NCI-H1417 (cell line): ENCODE measurements at regions not wholly inside any gene's neighbourhood (a gene's known extent, or its start where the extent isn't known, plus 50 kb on each side); places are given as distances from the start of the nearest gene placed in this dataset.

Experiments
- DNase-seq, 3 experiments: peaks; one replicate each; lab custom pipeline; 2025; lab: John Stamatoyannopoulos, UW

GRCh38 chr10:121182219-121182618 is 331.1 kb downstream of the WDR11 start:
- no peak for DNase-seq

- peak in 1 of 3 experiments; percentile 91 for DNase-seq
Measured at GRCh38 chr10:121183236-121183635, 332.1 kb downstream of the WDR11 start.

- DNase-seq = no peak
Measured at GRCh38 chr10:121183707-121184106, 332.5 kb downstream of the WDR11 start.

- no peak for DNase-seq
Measured at GRCh38 chr10:121185816-121186455, 334.8 kb downstream of the WDR11 start.

GRCh38 chr10:121187391-121187790 is 336.2 kb downstream of the WDR11 start:
- DNase-seq = no peak

- peak in 1 of 3 experiments; percentile 20 for DNase-seq
Measured at GRCh38 chr10:121188005-121188404, 336.8 kb downstream of the WDR11 start.

GRCh38 chr10:121189066-121189465 is 337.9 kb downstream of the WDR11 start:
- no peak for DNase-seq

GRCh38 chr10:121194696-121195523 is 343.7 kb downstream of the WDR11 start:
- no peak for DNase-seq

GRCh38 chr10:121195524-121195910 is 344.4 kb downstream of the WDR11 start:
- no peak for DNase-seq

- DNase-seq = no peak
Measured at GRCh38 chr10:121199081-121199480, 347.9 kb downstream of the WDR11 start.

- no peak for DNase-seq
Measured at GRCh38 chr10:121205625-121206024, 354.5 kb downstream of the WDR11 start.

GRCh38 chr10:121211446-121211845 is 360.3 kb downstream of the WDR11 start:
- DNase-seq = no peak

- DNase-seq = no peak
Measured at GRCh38 chr10:121213437-121213836, 362.3 kb downstream of the WDR11 start.

GRCh38 chr10:121216295-121216694 is 365.1 kb downstream of the WDR11 start:
- no peak for DNase-seq

- DNase-seq = no peak
Measured at GRCh38 chr10:121216721-121217181, 365.6 kb downstream of the WDR11 start.

GRCh38 chr10:121217331-121217730 is 366.2 kb downstream of the WDR11 start:
- no peak for DNase-seq

GRCh38 chr10:121221072-121221471 is 369.9 kb downstream of the WDR11 start:
- DNase-seq = no peak

GRCh38 chr10:121221991-121222390 is 370.8 kb downstream of the WDR11 start:
- no peak for DNase-seq

GRCh38 chr10:121222842-121223241 is 371.7 kb downstream of the WDR11 start:
- DNase-seq = no peak

GRCh38 chr10:121231079-121231478 is 367.2 kb downstream of the FGFR2 start:
- no peak for DNase-seq

- DNase-seq = no peak
Measured at GRCh38 chr10:121232494-121232893, 365.8 kb downstream of the FGFR2 start.

- no peak for DNase-seq
Measured at GRCh38 chr10:121235692-121236091, 362.6 kb downstream of the FGFR2 start.

- no peak for DNase-seq
Measured at GRCh38 chr10:121236621-121237020, 361.6 kb downstream of the FGFR2 start.
